ENCODE measurements at regions not wholly inside any gene's neighbourhood (a gene's known extent, or its start where the extent isn't known, plus 50 kb on each side); places are given as distances from the start of the nearest gene placed in this dataset.

DNA sequence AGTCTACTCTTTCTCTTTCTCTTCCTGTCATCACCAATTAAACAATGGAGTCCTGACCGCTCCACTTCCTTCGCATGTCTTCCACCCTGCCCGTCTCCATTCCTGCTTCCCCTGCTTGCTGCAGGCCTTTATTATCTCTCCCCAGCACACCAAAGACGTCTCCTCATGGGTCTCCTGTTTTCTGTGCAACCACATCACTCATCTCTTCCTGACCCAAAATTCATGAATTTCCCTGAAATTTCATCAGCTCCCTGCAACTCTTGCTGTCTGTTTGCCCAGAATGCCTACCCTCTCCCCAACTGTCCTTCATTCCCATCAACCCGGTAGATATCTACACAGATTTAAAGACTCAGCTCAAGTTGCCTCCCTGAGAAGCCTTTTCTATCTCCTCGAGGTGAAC, 76.7 kb upstream of the ALOX12 start:
- Mint-ChIP-seq H3K27me3 (ENCODE audit: low read depth) (peaks cover 30% of the 10 kb centered on the region), H3K27ac (ENCODE audit: unreplicated experiment) (no peak overlapping the region), H3K4me3 (ENCODE audit: unreplicated experiment) (no peak overlapping the region), H3K36me3 (ENCODE audit: low read depth) (peaks cover 12% of the 10 kb centered on the region), H3K9me3 (ENCODE audit: low read depth) (no peaks in the 10 kb centered on the region), H3K4me1 (ENCODE audit: low read depth) (peaks cover 7% of the 10 kb centered on the region)
- TF ChIP-seq, protein P1, sequence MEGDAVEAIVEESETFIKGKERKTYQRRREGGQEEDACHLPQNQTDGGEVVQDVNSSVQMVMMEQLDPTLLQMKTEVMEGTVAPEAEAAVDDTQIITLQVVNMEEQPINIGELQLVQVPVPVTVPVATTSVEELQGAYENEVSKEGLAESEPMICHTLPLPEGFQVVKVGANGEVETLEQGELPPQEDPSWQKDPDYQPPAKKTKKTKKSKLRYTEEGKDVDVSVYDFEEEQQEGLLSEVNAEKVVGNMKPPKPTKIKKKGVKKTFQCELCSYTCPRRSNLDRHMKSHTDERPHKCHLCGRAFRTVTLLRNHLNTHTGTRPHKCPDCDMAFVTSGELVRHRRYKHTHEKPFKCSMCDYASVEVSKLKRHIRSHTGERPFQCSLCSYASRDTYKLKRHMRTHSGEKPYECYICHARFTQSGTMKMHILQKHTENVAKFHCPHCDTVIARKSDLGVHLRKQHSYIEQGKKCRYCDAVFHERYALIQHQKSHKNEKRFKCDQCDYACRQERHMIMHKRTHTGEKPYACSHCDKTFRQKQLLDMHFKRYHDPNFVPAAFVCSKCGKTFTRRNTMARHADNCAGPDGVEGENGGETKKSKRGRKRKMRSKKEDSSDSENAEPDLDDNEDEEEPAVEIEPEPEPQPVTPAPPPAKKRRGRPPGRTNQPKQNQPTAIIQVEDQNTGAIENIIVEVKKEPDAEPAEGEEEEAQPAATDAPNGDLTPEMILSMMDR (IDR thresholded peaks at IDR 0.05) = no peak
- DNase-seq (ENCODE audit: low spot score) = no peak

DNA sequence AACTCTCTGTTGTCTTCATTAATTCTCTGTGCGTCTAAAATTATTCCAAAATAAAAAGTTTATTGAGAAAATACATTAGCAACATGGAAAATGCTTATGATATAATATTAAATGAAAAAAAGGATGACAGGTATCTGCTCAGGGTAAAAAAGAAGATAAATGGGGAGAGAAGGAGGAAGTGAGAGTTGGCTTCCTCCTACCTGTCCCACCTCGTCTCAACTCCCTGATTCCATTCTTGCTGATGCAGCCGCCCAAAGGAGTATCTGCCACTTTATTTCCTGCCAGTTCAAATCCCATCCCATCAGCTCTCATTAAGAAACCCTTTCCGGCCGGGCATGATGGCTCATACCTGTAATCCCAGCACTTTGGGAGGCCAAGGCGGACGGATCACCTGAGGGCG, 72.5 kb upstream of the ALOX12 start:
- peaks cover 33% of the 10 kb centered on the region for H3K4me1 Mint-ChIP-seq (ENCODE audit: low read depth)
- no peak overlapping the region for H3K4me3 Mint-ChIP-seq (ENCODE audit: unreplicated experiment)
- DNase-seq (ENCODE audit: low spot score) = no peak
- peaks cover 12% of the 10 kb centered on the region for H3K36me3 Mint-ChIP-seq (ENCODE audit: low read depth)
- peaks cover 7% of the 10 kb centered on the region for H3K27me3 Mint-ChIP-seq (ENCODE audit: low read depth)
- no peak overlapping the region for H3K27ac Mint-ChIP-seq (ENCODE audit: unreplicated experiment)
- peaks cover 12% of the 10 kb centered on the region for H3K9me3 Mint-ChIP-seq (ENCODE audit: low read depth)
- TF ChIP-seq, protein P1 (IDR thresholded peaks at IDR 0.05) = no peak

GRCh38 chr17:6924208-6924607, 71.6 kb upstream of the ALOX12 start:
- DNase-seq (ENCODE audit: low spot score) = no peak
- Mint-ChIP-seq H3K36me3 (ENCODE audit: low read depth) (peaks cover 12% of the 10 kb centered on the region), H3K9me3 (ENCODE audit: low read depth) (peaks cover 12% of the 10 kb centered on the region), H3K27ac (ENCODE audit: unreplicated experiment) (peak overlapping the region; percentile 2), H3K27me3 (ENCODE audit: low read depth) (peaks cover 11% of the 10 kb centered on the region), H3K4me1 (ENCODE audit: low read depth) (peaks cover 33% of the 10 kb centered on the region), H3K4me3 (ENCODE audit: unreplicated experiment) (no peak overlapping the region)
- TF ChIP-seq, protein P1 (IDR thresholded peaks at IDR 0.05) = no peak

DNA sequence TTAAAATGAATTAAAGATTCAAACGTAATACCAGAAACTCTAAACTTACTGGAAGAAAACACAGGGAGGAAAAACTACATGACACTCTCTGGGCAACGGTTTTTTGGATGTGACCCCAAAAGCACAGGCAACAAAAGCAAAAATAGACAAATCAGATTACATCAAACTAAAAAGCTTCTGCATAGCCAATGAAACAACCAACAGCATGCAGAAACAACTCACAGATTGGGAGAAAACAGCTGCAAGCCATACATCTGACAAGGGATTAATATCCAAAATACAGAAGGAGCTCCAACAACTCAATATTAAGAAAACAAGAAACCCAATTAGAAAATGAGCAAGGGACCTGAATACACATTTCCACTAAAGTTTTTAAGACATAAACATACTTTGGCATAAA, 69.2 kb upstream of the ALOX12 start:
- Mint-ChIP-seq H3K4me3 (ENCODE audit: unreplicated experiment) (no peak overlapping the region), H3K9me3 (ENCODE audit: low read depth) (peaks cover 12% of the 10 kb centered on the region), H3K36me3 (ENCODE audit: low read depth) (peaks cover 9% of the 10 kb centered on the region), H3K27me3 (ENCODE audit: low read depth) (peaks cover 6% of the 10 kb centered on the region), H3K27ac (ENCODE audit: unreplicated experiment) (peak overlapping the region; percentile 91), H3K4me1 (ENCODE audit: low read depth) (peaks cover 36% of the 10 kb centered on the region)
- TF ChIP-seq, protein P1 (IDR thresholded peaks at IDR 0.05) = no peak
- DNase-seq (ENCODE audit: low spot score) = no peak

DNA sequence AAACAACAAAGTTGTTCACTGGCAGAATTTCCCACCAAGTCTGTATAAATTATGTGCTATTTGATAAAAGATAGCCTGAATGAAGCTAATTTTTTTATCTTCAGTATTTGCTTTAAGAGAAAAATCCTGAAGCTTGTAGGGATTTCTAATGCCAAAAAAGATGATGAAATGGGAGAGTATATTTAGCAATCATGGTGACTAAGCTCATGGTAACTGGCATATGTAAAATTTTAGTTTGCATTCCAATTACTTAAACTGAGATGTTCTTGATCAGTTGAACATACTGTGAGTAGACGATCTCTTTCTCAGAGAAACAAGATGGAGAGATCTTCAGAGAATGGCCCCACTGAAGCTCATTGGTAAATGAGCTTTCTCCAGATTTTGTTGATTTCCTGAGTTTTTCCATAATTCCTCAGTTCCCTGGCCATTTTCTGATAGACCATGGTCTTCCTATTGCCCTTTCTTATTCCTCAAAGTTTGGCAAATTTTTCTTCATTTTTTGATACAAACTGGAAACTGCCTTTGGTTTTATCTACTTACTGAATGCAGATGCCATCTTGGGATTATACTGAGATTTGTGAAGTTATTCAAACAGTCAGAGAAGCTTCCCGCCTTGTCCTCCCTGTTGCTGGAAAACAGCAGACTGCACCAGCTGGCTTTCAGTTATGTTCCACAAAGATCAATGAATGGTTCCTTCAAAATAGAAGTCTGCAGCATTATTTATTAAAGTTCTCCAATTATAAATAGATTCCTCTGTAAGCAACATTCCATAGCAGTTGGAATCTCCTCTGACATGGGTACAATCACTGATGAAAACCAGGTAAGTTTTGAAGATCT, 68.3 kb upstream of the ALOX12 start:
- Mint-ChIP-seq H3K36me3 (ENCODE audit: low read depth) (peaks cover 9% of the 10 kb centered on the region), H3K4me3 (ENCODE audit: unreplicated experiment) (no peak overlapping the region), H3K27me3 (ENCODE audit: low read depth) (peaks cover 6% of the 10 kb centered on the region), H3K27ac (ENCODE audit: unreplicated experiment) (peak overlapping the region; percentile 91), H3K9me3 (ENCODE audit: low read depth) (peaks cover 12% of the 10 kb centered on the region), H3K4me1 (ENCODE audit: low read depth) (peaks cover 36% of the 10 kb centered on the region)
- no peak for DNase-seq (ENCODE audit: low spot score)
- TF ChIP-seq, protein P1 (IDR thresholded peaks at IDR 0.05) = no peak

All from chondrocyte (in vitro differentiated cells).